ENCODE measurements at regions not wholly inside any gene's neighbourhood (a gene's known extent, or its start where the extent isn't known, plus 50 kb on each side); places are given as distances from the start of the nearest gene placed in this dataset.
"Not testable (repeated sequence)": the region's sequence is repeated elsewhere in the genome, so short reads cannot be mapped to it uniquely, and the experiment has no call there.

DNA sequence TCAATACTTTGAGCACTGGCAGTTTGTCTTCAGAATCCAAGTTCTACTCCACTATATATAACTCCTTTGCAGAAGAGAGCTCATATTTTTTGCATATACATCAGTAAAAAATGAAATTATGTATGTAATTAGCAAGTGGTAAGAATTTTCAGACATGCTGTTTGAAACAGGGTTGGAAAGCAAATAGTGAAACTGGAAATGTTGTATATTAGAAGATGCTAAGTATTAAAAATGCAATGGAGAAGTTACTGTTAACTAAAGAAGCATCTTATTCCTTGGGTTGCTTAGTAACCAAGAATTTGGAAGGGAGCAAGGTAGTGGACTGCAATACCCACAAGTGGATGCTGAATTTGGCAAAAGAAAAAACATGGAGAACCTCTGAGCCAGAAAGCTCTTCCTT is 88.6 kb upstream of the DLGAP1 start:
- no peak for DNase-seq (ENCODE audit: low spot score)

DNA sequence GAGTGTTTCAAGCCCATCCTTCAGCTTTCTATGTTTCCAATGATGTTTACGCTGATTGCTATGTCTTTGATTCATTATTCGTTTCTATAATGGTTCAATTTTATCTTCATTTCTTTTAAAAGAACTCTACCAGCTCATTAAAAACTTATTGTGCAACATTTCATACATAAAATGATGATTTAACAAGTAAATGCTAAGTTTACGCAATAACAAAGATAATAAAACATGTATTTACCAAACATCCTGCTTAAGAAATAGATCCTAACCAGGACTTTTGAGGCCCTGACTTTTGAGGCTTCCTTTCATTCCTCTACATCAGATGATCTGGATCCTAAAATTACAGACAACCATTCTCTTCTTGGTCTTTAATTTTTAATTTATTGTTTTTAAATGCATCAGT is 86.5 kb upstream of the DLGAP1 start:
- DNase-seq (ENCODE audit: low spot score): no peak

GRCh38 chr18:4536447-4536846 is 81.3 kb upstream of the DLGAP1 start:
- DNase-seq (ENCODE audit: low spot score): no peak

GRCh38 chr18:4528405-4528804 is 73.3 kb upstream of the DLGAP1 start:
- DNase-seq (ENCODE audit: low spot score): no peak

DNA sequence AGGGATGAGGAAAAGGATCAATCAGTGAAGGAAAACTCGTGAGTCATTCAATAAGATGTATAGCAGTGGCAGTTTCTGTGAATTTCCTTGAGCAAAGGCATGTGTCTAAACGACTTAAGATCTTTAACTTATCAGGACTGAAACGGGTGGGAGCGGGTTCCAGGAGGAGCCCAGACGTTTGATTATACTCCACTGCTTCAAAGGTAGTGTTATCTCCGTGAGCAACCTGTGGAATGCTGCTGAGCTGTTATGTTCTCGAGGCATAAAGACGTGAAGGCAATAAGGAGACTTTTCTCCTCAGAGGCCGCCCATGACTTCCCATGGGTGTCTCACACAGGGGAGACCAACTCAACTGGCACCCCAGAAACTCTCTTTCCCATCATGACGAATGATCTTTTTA is 72.7 kb upstream of the DLGAP1 start:
- not testable (repeated sequence) for DNase-seq (ENCODE audit: low spot score)

GRCh38 chr18:4524096-4524495 is 69.0 kb upstream of the DLGAP1 start:
- no peak for DNase-seq (ENCODE audit: low spot score)

DNA sequence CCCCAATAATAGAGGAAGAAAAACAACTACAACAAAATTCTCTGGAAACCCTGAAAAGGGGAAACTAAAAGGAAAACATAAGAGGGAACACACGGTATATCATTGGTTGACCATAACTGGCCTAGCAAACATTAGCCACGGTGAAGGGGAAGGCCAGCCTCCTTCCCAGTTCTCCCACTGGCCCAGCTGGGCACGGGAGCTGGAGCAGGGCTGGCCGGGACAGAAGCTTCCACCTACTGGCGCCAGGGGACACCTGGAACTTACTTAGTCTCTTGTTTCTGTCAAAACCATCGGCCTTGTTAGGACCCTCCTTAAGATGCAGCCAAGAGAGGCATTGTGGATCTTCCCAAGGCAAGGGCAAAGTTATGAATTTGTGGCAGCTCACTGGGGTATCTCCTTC is 56.1 kb upstream of the DLGAP1 start:
- DNase-seq (ENCODE audit: low spot score): no peak

- peak; percentile 4 for DNase-seq (ENCODE audit: low spot score)
These were observed 55.6 kb upstream of the DLGAP1 start for GRCh38 chr18:4510711-4511110.

DNA sequence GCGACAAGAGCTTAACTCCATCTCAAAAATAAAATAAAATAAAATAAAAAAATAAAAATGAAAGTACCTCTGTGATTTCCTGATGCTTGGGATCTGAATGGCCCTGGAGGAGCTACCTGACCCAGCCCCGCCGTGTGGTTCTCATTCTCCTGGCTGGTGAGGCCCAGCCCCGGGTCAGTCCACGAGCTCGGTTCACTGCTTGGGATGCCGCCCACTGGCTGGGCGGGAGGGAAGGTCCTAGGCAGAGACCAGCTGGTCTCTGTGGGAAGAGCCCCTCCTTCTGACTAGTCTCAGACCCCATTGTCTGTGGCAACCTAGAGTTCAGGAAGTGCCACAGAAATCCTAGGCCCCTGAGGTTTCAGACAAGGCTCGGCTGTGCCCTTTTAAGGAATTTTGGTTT is 55.1 kb upstream of the DLGAP1 start:
- no peak for DNase-seq (ENCODE audit: low spot score)

Measured in HuH-7.5 (cell line).